ENCODE measurements at regions not wholly inside any gene's neighbourhood (a gene's known extent, or its start where the extent isn't known, plus 50 kb on each side); places are given as distances from the start of the nearest gene placed in this dataset.

GRCh38 chr5:86918246-86918645, 300.5 kb downstream of the COX7C start:
- Histone ChIP-seq H3K9me3 (ENCODE audit: control insufficient read depth, low read depth, low read length) (no peaks in the 10 kb centered on the region), H3K27me3 (ENCODE audit: control insufficient read depth, extremely low read depth, insufficient read depth, low read length) (no peaks in the 10 kb centered on the region), H3K4me1 (ENCODE audit: control insufficient read depth, extremely low read depth, insufficient read depth, low read length) (no peaks in the 10 kb centered on the region), H3K36me3 (ENCODE audit: control insufficient read depth in 2 of 2, extremely low read depth in 1 of 2, insufficient read depth in 2 of 2, low read length in 2 of 2) (no peaks in the 10 kb centered on the region), H3K9me1 (ENCODE audit: control insufficient read depth, extremely low read depth, insufficient read depth, low read length) (no peaks in the 10 kb centered on the region), H3K79me2 (ENCODE audit: control insufficient read depth, insufficient read depth, low read length) (no peaks in the 10 kb centered on the region), H3K4me3 (ENCODE audit: control insufficient read depth in 2 of 3, extremely low read depth in 1 of 3, insufficient read depth in 2 of 3, low read depth in 1 of 3, low read length in 3 of 3) (no peak overlapping the region), H2AFZ (ENCODE audit: control insufficient read depth, low read length) (no peak overlapping the region), H3K9ac (ENCODE audit: control insufficient read depth, extremely low read depth, insufficient read depth, low read length) (no peak overlapping the region), H4K20me1 (ENCODE audit: control insufficient read depth, extremely low read depth, insufficient read depth, low read length) (no peaks in the 10 kb centered on the region), H3K4me2 (ENCODE audit: control insufficient read depth, extremely low read depth, insufficient read depth, low read depth, low read length) (no peak overlapping the region), H3K27ac (ENCODE audit: control insufficient read depth, insufficient read depth, low read length) (no peak overlapping the region)
- FAIRE-seq: no peak
- DNase-seq (ENCODE audit: low read depth, low spot score): no peak
- dilution Hi-C loops (cut with MboI; ENCODE audit: extremely low pct_ligation_motif_present, low sequenced_read_pairs): no loop called here
- TF ChIP-seq CTCF (optimal IDR thresholded peaks at IDR 0.05 in 1 of 3, IDR thresholded peaks at IDR 0.05 in 1 of 3, conservative IDR thresholded peaks at IDR 0.05 in 1 of 3; ENCODE audit: extremely low read depth in 1 of 3, insufficient read depth in 2 of 3, low read length in 3 of 3) (no peak), EZH2 (IDR thresholded peaks at IDR 0.05; ENCODE audit: low read length) (no peak)

GRCh38 chr5:86926033-86926432, 308.3 kb downstream of the COX7C start:
- Histone ChIP-seq H3K79me2 (ENCODE audit: control insufficient read depth, insufficient read depth, low read length) (no peaks in the 10 kb centered on the region), H3K4me2 (ENCODE audit: control insufficient read depth, extremely low read depth, insufficient read depth, low read depth, low read length) (no peak overlapping the region), H3K9me3 (ENCODE audit: control insufficient read depth, low read depth, low read length) (no peaks in the 10 kb centered on the region), H2AFZ (ENCODE audit: control insufficient read depth, low read length) (no peak overlapping the region), H3K27ac (ENCODE audit: control insufficient read depth, insufficient read depth, low read length) (no peak overlapping the region), H4K20me1 (ENCODE audit: control insufficient read depth, extremely low read depth, insufficient read depth, low read length) (no peaks in the 10 kb centered on the region), H3K9ac (ENCODE audit: control insufficient read depth, extremely low read depth, insufficient read depth, low read length) (no peak overlapping the region), H3K9me1 (ENCODE audit: control insufficient read depth, extremely low read depth, insufficient read depth, low read length) (no peaks in the 10 kb centered on the region), H3K4me1 (ENCODE audit: control insufficient read depth, extremely low read depth, insufficient read depth, low read length) (no peaks in the 10 kb centered on the region), H3K27me3 (ENCODE audit: control insufficient read depth, extremely low read depth, insufficient read depth, low read length) (no peaks in the 10 kb centered on the region), H3K4me3 (ENCODE audit: control insufficient read depth in 2 of 3, extremely low read depth in 1 of 3, insufficient read depth in 2 of 3, low read depth in 1 of 3, low read length in 3 of 3) (no peak overlapping the region), H3K36me3 (ENCODE audit: control insufficient read depth in 2 of 2, extremely low read depth in 1 of 2, insufficient read depth in 2 of 2, low read length in 2 of 2) (no peaks in the 10 kb centered on the region)
- DNase-seq (ENCODE audit: low read depth, low spot score) (no peak), FAIRE-seq (no peak)
- no peak for TF ChIP-seq CTCF (optimal IDR thresholded peaks at IDR 0.05 in 1 of 3, IDR thresholded peaks at IDR 0.05 in 1 of 3, conservative IDR thresholded peaks at IDR 0.05 in 1 of 3; ENCODE audit: extremely low read depth in 1 of 3, insufficient read depth in 2 of 3, low read length in 3 of 3)
- TF ChIP-seq EZH2 (IDR thresholded peaks at IDR 0.05; ENCODE audit: low read length): no peak
- dilution Hi-C loops (cut with MboI; ENCODE audit: extremely low pct_ligation_motif_present, low sequenced_read_pairs): no loop called here
